Hippocampal formation (tissue), 2 donors: ENCODE measurements at regions not wholly inside any gene's neighbourhood (a gene's known extent, or its start where the extent isn't known, plus 50 kb on each side); places are given as distances from the start of the nearest gene placed in this dataset.
"Not testable (repeated sequence)": the region's sequence is repeated elsewhere in the genome, so short reads cannot be mapped to it uniquely, and the experiment has no call there.

Experiments used
- DNase-seq, 2 donors: peaks; one replicate each; lab custom pipeline; 2025; lab: John Stamatoyannopoulos, UW

GRCh38 chr2:104976603-104977120 lies 61.2 kb upstream of the MRPS9 start:
- DNase-seq = no peak

- DNase-seq = no peak
Observed at GRCh38 chr2:104977958-104978357, 59.9 kb upstream of the MRPS9 start.

GRCh38 chr2:104979786-104980185 lies 58.1 kb upstream of the MRPS9 start:
- not testable (repeated sequence) for DNase-seq

- DNase-seq = no peak
Observed at GRCh38 chr2:104982111-104982510, 55.8 kb upstream of the MRPS9 start.
